Astrocyte of the cerebellum (primary cell): ENCODE measurements at regions not wholly inside any gene's neighbourhood (a gene's known extent, or its start where the extent isn't known, plus 50 kb on each side); places are given as distances from the start of the nearest gene placed in this dataset.

Experiments used
- DNase-seq: peaks from one replicate; pipeline ENCODE4 v3.0.0-alpha.2; 2011; ENCODE audit warnings: low read depth
- H3K4me3 ChIP-seq: 2 replicates; pipeline ENCODE4 v1.5.1; 2011; ENCODE audit warnings: mild to moderate bottlenecking, low read depth, low read length, moderate library complexity
- in situ Hi-C: cut with HindIII; loops from 2 replicates; pipeline ENCODE4 v1.10.0; 2017; ENCODE audit warnings: low sequenced_read_pairs
- TF ChIP-seq, protein P1 (sequence below): IDR thresholded peaks from 2 replicates; pipeline ENCODE4 v1.5.1; 2012; ENCODE audit warnings: low read length, low read depth, moderate library complexity, mild to moderate bottlenecking; ENCODE audit errors: missing control alignments

DNA sequence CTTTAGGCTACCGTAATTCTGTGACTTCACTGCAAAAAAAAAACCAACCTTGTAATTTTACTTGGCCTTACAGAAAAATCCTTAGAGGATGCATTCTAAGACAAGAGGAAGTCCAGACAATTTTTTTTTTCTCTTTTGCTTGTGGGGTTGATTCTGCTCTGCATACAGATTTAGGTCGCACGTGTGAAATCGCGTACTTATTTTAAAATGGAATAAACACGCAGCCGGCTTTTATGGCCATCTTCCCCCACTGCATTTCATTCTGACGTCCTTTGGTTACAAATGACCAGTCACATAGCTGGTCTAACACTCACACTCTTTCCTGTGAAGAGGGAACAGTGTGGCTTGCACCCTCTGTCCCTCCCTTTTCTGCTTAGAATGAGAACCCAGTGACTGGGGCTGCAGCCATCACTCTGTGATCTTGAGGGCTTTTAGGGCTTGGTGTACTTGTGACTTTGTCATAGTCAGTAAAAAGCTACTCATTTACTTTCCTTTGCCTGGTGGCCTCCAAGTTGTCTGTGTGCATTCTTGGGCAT lies 63.6 kb upstream of the CARD11 start:
- DNase-seq: no peak
- no peak overlapping the region for H3K4me3 ChIP-seq
- in situ Hi-C loops: no loop called here
- TF ChIP-seq, protein P1, sequence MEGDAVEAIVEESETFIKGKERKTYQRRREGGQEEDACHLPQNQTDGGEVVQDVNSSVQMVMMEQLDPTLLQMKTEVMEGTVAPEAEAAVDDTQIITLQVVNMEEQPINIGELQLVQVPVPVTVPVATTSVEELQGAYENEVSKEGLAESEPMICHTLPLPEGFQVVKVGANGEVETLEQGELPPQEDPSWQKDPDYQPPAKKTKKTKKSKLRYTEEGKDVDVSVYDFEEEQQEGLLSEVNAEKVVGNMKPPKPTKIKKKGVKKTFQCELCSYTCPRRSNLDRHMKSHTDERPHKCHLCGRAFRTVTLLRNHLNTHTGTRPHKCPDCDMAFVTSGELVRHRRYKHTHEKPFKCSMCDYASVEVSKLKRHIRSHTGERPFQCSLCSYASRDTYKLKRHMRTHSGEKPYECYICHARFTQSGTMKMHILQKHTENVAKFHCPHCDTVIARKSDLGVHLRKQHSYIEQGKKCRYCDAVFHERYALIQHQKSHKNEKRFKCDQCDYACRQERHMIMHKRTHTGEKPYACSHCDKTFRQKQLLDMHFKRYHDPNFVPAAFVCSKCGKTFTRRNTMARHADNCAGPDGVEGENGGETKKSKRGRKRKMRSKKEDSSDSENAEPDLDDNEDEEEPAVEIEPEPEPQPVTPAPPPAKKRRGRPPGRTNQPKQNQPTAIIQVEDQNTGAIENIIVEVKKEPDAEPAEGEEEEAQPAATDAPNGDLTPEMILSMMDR: no peak

DNA sequence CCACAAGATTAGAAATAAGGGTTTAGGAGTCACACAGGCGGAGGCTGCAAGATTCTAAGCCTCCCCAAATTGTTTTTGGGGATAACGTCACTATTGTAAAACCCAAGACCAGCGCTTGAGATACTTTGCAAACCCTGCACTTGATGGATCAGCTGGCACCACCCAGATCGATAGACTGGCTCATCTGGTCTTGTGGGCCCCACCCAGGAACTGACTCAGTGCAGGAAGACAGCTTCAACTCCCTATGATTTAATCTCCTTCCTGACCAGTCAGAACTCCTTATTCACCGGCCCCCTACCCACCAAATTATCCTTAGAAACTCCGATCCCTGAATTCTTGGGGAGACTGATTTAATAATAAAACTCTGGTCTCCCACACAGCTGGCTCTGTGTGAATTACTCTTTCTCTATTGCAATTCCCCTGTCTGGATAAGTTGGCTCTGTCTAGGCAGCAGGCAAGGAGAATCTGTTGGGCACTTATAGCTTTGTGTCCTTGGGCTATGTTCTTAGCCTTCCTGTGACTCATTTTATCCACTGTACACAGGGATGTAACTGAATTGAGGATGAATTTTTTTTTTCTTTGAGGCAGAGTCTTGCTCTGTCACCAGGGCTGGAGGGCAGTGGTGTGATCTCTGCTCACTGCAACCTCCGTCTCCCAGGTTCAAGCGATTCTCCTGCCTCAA lies 64.4 kb upstream of the CARD11 start:
- TF ChIP-seq, protein P1: no peak
- no peak overlapping the region for H3K4me3 ChIP-seq
- no peak for DNase-seq
- in situ Hi-C loops: no loop called here

DNA sequence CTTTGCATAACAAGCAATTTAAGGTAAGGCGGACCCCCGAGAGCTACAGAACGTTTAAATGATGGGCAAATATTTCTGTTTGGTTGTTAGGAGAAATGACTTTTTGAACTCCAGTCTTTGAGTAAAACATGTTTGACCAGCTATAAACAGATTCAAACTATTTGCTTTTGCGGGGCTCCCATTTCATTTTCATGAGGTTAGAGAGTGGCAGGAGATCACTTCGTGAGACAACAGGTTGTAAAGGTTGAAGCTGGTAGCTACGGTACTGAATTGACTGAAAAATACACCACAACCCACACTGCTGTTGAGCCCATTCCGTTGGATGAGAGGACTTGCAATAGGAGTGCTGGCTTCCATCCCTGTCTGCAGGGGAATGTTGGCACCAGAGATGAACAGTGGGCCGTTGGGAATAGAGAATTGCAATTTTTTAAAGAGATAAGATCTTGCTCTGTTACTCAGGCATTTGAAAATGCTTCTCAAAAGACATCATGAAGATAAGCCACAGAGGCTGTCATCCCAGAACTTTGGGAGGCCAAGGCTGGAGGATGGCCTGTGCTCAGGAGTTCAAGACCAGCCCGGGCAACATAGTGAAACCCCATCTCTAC lies 65.7 kb upstream of the CARD11 start:
- no peak overlapping the region for H3K4me3 ChIP-seq
- no peak for DNase-seq
- in situ Hi-C loops: no loop called here
- TF ChIP-seq, protein P1: no peak

DNA sequence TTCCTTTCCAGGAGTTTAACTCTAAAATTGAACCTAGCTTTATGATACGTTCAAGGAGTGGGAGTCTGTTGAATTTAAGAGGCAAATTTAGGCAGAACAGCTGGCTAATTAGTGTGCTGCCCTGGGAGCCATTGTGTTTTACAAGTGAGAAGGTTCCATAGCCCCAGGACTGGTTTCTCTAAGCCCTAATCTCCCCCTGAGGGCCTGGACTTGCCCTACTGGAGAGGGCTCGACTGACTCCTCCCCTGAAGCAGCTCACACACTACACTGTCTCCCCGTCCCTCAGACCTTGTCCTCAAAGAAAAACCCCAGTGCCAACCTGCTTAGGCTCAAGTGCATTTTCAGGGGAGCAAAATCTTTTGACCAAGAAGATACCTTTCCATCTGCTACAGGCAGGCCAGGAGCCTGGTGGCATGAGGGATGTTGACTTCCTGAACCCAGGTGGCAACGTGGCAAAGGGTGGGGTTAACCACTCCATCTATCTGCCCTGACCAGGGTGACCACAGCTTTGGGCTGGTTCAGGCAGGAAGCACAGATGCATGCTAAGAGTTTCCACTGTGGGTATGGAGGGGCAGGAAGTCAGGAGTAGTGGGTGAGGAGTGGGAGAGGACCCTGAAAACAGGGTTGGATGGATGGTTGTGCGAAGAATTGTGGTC lies 68.9 kb upstream of the CARD11 start:
- in situ Hi-C loops: no loop called here
- H3K4me3 ChIP-seq: no peak overlapping the region
- TF ChIP-seq, protein P1: no peak
- no peak for DNase-seq

DNA sequence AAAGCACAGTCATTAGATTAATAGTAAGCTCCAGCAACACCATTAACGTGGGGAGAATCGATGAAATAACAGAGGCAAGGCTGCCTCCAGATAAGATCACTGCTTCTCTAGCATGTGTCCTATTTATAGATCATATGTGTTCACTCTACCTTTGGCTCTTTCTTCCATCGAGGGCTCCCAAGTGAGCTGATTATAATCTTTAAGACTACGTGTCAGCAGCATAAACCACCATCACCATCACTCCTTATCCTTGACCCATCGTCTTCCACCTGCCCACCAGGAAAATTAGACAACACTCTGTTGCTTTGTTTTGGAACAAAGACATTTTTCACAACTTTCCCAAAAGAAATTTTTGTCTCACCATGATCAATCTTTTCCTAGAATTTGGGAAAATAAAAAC lies 71.2 kb upstream of the CARD11 start:
- no peak overlapping the region for H3K4me3 ChIP-seq
- TF ChIP-seq, protein P1: no peak
- in situ Hi-C loops: no loop called here
- no peak for DNase-seq

DNA sequence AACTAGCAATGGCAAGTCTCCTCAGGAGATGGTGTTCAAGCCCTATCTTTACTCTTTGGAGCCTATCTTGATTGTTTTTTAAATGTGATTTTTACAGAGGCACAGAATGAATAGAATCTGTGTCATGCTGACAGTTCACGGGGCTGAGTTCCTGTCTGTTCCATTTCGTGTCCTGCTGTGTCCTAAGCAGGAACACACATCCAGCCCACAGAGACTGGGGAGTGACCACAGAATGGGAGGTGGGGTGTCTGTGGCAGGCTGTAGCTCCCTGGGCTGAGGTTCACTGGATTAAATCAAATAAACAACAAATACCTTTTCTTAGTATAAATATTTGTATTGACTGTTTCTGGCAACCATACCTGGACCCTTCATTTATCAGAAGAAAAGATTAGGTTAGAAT lies 73.4 kb upstream of the CARD11 start:
- no peak for DNase-seq
- TF ChIP-seq, protein P1: no peak
- H3K4me3 ChIP-seq: no peak overlapping the region
- in situ Hi-C loops: no loop called here
